Parathyroid adenoma (tissue), 2 donors: ENCODE measurements at regions not wholly inside any gene's neighbourhood (a gene's known extent, or its start where the extent isn't known, plus 50 kb on each side); places are given as distances from the start of the nearest gene placed in this dataset.

Experiments used
- H2AFZ ChIP-seq: fragments of 300-600 bp; sonication (generic); one replicate; pipeline ENCODE4 v1.7.0; 2017; ENCODE audit warnings: antibody characterized with exemption, mild to moderate bottlenecking
- H3K27ac ChIP-seq: fragments of 300-600 bp; sonication (generic); one replicate; pipeline ENCODE4 v1.7.0; 2017
- H3K27me3 ChIP-seq: fragments of 300-600 bp; sonication (generic); one replicate; pipeline ENCODE4 v1.7.0; 2017; ENCODE audit warnings: low read length; ENCODE audit not compliant: control insufficient read depth, insufficient read depth
- H3K36me3 ChIP-seq: fragments of 300-600 bp; sonication (generic); one replicate; pipeline ENCODE4 v1.7.0; 2017; ENCODE audit warnings: low read length; ENCODE audit not compliant: control insufficient read depth, insufficient read depth
- H3K4me1 ChIP-seq: fragments of 300-600 bp; sonication (generic); one replicate; pipeline ENCODE4 v1.7.0; 2017; ENCODE audit warnings: control low read depth
- H3K4me2 ChIP-seq: fragments of 300-600 bp; sonication (generic); one replicate; pipeline ENCODE4 v1.7.0; 2017; ENCODE audit warnings: low read length
- H3K4me3 ChIP-seq: fragments of 300-600 bp; sonication (generic); one replicate; pipeline ENCODE4 v1.7.0; 2017; ENCODE audit warnings: low read depth, low read length
- H3K79me2 ChIP-seq: fragments of 300-600 bp; sonication (generic); one replicate; pipeline ENCODE4 v1.7.0; 2017; ENCODE audit warnings: control low read depth
- H3K9ac ChIP-seq: fragments of 300-600 bp; sonication (generic); one replicate; pipeline ENCODE4 v1.7.0; 2017; ENCODE audit warnings: mild to moderate bottlenecking
- H3K9me3 ChIP-seq: fragments of 300-600 bp; sonication (generic); one replicate; pipeline ENCODE4 v1.7.0; 2017; ENCODE audit warnings: low read length; ENCODE audit not compliant: control insufficient read depth
- CTCF ChIP-seq: fragments of 300-600 bp; sonication (generic); IDR thresholded peaks from one replicate; pipeline ENCODE4 v1.7.0; 2017; ENCODE audit warnings: antibody characterized with exemption, mild to moderate bottlenecking
- donor health status: primary hyperparathyroidism.

GRCh38 chr19:31205887-31206518 is 143.2 kb downstream of the TSHZ3 start:
- TF ChIP-seq CTCF = no peak
- Histone ChIP-seq H2AFZ (no peak overlapping the region), H3K27me3 (no peaks in the 10 kb centered on the region), H3K4me1 (no peaks in the 10 kb centered on the region), H3K79me2 (no peaks in the 10 kb centered on the region), H3K27ac (no peak overlapping the region), H3K9me3 (no peaks in the 10 kb centered on the region), H3K4me2 (no peak overlapping the region), H3K9ac (no peak overlapping the region), H3K36me3 (no peaks in the 10 kb centered on the region), H3K4me3 (no peak overlapping the region)

- Histone ChIP-seq H3K27ac (no peak overlapping the region), H3K9me3 (no peaks in the 10 kb centered on the region), H3K4me1 (no peaks in the 10 kb centered on the region), H3K79me2 (no peaks in the 10 kb centered on the region), H2AFZ (no peak overlapping the region), H3K9ac (no peak overlapping the region), H3K4me2 (no peak overlapping the region), H3K4me3 (no peak overlapping the region), H3K36me3 (no peaks in the 10 kb centered on the region), H3K27me3 (no peaks in the 10 kb centered on the region)
- TF ChIP-seq CTCF = no peak
Observed at GRCh38 chr19:31204115-31204514, 145.1 kb downstream of the TSHZ3 start.

- Histone ChIP-seq H2AFZ (no peak overlapping the region), H3K4me3 (no peak overlapping the region), H3K79me2 (no peaks in the 10 kb centered on the region), H3K27me3 (no peaks in the 10 kb centered on the region), H3K27ac (no peak overlapping the region), H3K4me1 (no peaks in the 10 kb centered on the region), H3K9me3 (no peaks in the 10 kb centered on the region), H3K4me2 (no peak overlapping the region), H3K9ac (no peak overlapping the region), H3K36me3 (no peaks in the 10 kb centered on the region)
- TF ChIP-seq CTCF = no peak
Observed at GRCh38 chr19:31185261-31185660, 164.0 kb downstream of the TSHZ3 start.

GRCh38 chr19:31181535-31181934 is 167.7 kb downstream of the TSHZ3 start:
- TF ChIP-seq CTCF = no peak
- Histone ChIP-seq H2AFZ (no peak overlapping the region), H3K4me2 (no peak overlapping the region), H3K27ac (no peak overlapping the region), H3K36me3 (no peaks in the 10 kb centered on the region), H3K79me2 (no peaks in the 10 kb centered on the region), H3K9me3 (no peaks in the 10 kb centered on the region), H3K9ac (no peak overlapping the region), H3K4me3 (no peak overlapping the region), H3K4me1 (no peaks in the 10 kb centered on the region), H3K27me3 (no peaks in the 10 kb centered on the region)

GRCh38 chr19:31180907-31181306 is 168.3 kb downstream of the TSHZ3 start:
- no peaks in the 10 kb centered on the region for H3K9me3 ChIP-seq
- no peaks in the 10 kb centered on the region for H3K27me3 ChIP-seq
- H3K4me1 ChIP-seq = no peaks in the 10 kb centered on the region
- H3K4me3 ChIP-seq = no peak overlapping the region
- no peak overlapping the region for H3K27ac ChIP-seq
- H3K9ac ChIP-seq = no peak overlapping the region
- no peak overlapping the region for H2AFZ ChIP-seq
- no peaks in the 10 kb centered on the region for H3K36me3 ChIP-seq
- no peaks in the 10 kb centered on the region for H3K79me2 ChIP-seq
- H3K4me2 ChIP-seq = no peak overlapping the region
- no peak for TF ChIP-seq CTCF
